ENCODE measurements at regions not wholly inside any gene's neighbourhood (a gene's known extent, or its start where the extent isn't known, plus 50 kb on each side); places are given as distances from the start of the nearest gene placed in this dataset.

- TF ChIP-seq CTCF (IDR thresholded peaks at IDR 0.05): no peak
- TF ChIP-seq POLR2A (IDR thresholded peaks at IDR 0.05): no peak
Observed at GRCh38 chr4:18138076-18138665, 116.6 kb upstream of the LCORL start.
